NCI-H226 (cell line): ENCODE measurements at regions not wholly inside any gene's neighbourhood (a gene's known extent, or its start where the extent isn't known, plus 50 kb on each side); places are given as distances from the start of the nearest gene placed in this dataset.

Source experiments
- DNase-seq: peaks from one replicate; pipeline ENCODE4 v3.0.0-alpha.2; 2015

DNA sequence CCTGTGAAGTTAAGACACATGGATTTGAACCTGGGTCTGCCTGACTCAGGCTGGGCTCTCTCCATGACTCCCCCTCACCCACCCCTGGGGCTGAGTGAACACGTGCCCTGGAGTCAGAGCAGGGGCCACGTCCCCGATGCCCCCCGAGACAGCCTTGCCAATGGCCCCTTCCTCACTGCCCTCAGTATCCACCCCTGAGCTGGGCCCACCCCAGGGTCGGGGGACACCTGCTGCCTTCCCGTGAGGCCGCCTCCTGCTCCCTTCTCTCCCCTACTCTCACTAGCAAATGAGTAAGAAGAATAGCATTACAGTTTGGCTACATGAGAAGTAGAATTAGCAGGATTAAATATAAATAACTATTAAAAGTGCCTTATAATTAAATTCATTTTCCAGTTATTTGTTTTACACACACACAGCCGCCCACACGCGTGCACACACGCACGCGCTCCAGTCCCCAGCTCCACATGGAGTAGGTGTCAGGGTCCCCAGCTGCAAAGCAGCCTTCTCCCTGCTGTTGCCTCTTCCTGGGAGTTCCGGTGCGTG is 117.4 kb upstream of the LINGO1 start:
- DNase-seq, result no peak

DNA sequence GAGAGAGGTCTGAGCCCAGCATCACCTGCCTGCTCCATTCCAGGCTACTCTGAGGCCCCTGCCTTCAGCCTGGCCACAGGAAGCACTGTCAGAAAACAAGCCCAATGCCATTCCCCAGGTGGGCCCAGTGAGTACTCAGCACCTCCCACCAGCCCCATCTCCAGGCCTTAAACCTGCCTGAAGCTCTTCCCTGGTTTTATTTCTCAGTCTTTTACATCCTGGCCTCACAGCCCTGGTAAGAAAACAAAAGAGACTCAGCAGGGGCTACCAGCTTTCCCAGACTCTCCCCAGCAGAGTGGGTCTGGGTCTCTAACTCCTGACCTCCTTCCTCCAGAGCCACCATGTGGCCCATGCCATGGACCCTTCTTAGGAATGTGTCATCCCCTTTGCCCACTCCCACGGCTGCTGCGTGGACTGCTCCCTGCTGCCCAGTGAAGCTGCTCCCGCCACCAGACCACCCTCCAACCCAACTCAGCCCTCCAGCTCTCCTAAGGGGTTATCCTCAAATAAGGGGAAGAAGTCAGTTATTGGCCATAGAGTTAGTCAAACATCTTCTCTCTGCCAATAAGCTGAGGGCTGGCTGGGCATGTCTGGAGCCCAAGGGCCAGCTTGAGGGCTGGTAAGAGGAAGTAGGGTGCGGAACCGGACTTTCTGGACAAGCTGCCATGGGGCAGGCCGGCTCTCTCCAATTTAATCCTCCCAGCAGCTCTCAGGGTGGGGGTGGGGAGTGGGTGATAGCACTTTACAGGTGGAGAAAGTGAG is 116.7 kb upstream of the LINGO1 start:
- no peak for DNase-seq

- DNase-seq, result no peak
Measured at GRCh38 chr15:77748078-77749064, 115.7 kb upstream of the LINGO1 start.

DNA sequence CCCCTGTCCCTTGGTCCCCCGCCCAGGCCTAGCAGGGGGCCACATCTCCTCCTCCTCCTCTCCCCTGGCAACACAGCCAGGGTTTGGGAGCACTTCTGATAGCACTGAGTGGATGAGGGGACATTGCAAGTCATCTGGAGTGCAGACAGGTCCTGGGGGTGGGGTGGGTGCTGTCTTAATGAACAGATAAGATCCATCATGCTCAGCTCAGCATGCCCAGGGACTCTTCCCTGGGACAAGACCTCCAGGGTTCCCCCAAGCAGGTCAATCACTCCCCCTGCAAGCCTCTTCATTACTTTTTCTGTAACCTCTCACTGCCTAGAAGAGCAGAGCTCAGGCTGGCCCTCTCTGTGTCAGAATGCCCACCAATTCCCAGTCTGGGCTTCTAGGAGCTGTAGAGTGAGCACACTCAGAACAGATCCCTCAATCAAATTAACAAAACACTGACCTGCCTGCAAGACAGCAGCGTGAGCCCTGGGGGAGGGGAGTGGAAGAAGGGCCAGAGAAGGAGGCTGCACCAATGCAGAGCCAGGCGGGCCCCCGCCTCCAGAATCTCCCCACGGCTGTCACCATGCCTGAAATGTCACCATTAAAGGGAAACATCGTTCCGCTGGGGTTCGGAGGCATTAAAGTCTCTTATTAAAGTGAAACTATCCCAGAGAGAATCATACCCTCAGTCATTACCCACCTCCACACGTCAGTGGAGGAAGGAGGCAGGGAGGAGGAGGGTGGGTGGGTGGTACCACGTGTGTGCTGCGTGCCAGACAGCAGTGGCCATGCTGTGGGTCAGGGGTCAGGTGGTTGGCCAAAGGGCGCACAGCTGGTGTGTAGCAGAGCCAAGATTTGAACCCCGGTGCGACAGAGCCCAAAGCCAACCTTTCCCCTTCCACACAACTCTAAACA is 114.7 kb upstream of the LINGO1 start:
- DNase-seq, result no peak

DNA sequence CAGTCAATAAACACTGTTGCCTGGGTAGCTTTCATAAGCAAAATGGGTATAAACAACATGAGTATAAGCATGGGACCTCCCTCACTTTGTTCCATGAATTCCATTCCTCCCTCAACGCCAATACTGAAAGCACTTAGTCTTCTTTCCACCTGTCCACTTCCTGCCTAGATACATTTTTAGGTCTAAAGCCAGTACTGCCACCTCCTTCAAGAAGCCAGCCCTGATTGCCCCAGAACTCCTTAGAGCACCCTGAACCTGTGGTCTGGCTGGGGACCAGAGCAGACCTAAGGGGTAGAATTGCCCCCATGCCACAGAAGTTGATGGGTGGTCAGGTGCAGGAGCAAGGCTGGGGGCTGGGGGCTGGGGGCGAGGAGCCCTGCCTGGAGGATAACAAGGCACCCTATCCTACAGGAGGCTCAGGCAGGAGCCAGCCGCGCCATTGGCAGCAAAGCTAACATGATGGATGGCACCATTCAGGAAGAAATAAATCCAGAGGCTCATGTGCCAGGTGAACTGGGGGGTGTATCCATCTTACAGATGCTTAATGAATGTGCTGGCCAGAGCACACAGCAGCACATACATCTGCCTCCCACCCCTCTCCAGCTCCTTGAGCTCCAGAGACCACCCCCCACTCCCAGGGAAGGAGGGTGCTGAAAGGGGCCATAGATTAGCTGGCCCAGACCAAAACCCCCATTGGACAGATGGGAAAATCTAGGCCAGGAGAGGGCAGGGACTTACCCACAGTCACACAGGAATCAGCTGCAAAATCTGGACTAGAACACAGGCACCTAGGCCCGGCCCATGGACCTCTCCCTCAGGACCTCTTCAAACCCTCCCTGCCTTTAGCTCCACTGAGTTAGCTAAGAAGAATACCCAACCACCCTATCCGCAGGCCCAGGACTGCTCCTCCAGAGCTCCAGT is 113.8 kb upstream of the LINGO1 start:
- no peak for DNase-seq

- DNase-seq, result no peak
Measured at GRCh38 chr15:77744398-77744797, 111.7 kb upstream of the LINGO1 start.

- no peak for DNase-seq
Measured at GRCh38 chr15:77742570-77742969, 109.9 kb upstream of the LINGO1 start.

GRCh38 chr15:77742127-77742526 is 109.4 kb upstream of the LINGO1 start:
- DNase-seq, result no peak

DNA sequence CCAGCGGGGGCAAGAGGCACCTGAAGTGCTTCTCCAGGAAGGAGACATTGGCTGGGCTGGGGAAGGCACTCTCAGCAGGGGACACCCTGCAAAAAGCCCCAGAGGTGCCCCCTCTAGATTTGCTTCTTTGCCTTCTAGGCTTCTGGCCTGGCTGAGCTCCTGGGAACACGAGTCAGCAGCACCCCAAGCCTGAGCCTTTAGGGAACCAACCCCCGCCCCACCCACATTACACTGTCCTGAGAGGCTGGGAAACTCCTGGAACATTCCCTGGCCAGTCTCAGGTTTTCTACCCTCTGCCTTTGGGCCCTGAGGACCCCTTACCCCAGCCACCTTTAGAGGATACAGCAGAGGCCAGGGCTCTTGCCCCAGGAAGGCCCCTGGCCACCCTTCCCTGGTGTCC is 108.4 kb upstream of the LINGO1 start:
- no peak for DNase-seq

DNA sequence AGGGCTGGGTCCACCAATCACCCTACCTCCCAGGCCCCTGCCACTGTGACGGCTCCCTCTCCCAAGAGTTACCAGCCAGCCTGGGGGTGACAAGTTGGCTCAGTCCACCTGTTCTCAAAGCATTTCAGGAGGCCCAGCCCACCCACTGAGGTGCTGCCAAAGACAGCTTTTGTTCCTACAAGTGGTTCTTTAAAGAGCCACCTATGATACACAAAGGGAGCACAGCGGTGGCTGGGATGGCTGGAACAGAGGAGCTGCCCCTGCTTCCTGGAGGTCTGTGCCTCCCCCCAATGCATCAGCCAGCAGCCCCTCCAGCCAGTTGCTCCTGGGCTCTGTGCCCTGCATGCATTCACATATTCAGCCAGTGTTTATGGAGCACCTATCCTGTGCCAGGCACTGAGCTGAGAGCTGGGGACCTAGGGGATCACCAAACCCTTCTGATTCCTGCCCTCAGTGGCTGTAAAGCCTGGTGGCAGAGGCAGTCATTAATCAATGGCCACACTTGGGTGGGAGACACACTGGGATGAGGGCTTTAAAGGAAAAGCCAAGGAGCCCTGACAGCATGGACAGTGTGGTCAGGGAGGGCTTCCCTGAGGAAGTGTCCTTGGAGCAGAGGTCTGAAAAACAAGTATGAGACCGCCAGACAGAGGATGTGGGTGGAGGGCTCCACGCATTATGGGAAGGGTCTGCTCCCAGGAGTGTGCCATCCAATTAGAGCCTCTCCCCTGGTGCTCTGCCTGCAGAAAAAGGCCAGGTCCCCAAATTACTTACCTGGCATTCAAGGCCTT is 107.1 kb upstream of the LINGO1 start:
- no peak for DNase-seq

DNA sequence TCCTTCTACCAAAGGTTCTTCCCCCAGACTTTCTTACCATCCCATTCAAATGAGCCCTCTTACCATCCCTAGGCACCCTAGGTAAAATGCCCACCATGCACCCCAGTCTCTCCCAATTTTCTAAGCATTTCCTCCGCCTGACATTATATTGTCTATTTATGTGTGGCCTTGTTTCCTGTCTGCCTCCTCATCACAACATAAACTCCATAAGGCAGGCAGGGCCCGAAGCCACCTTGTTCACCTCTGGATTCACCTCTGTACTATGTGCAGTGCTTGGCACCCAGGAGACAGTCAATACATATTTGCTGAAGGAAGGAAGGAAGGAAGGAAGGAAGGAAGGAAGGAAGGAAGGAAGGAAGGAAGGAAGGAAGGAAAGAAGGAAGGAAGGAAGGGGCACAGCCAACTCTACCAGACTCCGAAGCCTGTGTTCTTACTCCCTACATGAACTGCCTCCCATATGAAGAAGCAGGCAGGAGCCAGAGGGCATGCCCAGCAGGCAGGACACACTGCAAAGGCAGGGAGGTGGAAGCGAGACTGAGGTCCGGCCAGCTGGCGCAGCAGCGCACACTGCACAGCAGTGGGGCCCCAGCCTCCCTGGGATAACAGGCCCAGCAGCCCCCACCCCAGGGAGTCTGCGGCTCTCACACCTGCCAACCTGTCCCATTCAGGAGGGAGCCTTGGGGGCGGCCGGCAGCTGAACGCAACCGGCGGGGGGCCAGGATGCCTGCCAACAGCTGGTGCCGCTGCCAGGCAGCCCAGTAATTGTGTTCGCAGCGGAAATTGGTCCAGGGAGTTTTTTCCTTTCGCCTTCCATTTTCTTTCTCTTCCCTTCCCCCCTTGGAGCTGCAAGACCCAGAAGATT is 106.0 kb upstream of the LINGO1 start:
- no peak for DNase-seq

DNA sequence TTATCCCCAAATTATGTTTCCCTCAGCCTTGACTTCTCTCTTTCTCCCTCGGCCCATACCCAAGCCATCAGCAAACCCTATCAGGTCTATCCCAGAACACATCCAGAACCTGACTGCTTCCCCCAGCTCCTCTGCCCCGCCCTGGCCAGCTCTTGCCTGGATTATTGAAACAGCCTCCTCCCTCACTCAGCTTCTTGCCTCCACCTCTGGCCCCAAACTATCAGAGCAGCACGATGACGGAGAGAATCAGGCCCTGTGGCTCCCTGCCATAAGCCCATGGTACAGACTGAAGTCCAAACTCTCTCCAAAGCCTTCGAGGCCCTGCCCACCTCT is 105.3 kb upstream of the LINGO1 start:
- DNase-seq, result no peak

GRCh38 chr15:77737238-77738037 is 104.7 kb upstream of the LINGO1 start:
- DNase-seq, result no peak

- no peak for DNase-seq
Measured at GRCh38 chr15:77734306-77734705, 101.6 kb upstream of the LINGO1 start.

- no peak for DNase-seq
Measured at GRCh38 chr15:77733579-77734300, 101.0 kb upstream of the LINGO1 start.

DNA sequence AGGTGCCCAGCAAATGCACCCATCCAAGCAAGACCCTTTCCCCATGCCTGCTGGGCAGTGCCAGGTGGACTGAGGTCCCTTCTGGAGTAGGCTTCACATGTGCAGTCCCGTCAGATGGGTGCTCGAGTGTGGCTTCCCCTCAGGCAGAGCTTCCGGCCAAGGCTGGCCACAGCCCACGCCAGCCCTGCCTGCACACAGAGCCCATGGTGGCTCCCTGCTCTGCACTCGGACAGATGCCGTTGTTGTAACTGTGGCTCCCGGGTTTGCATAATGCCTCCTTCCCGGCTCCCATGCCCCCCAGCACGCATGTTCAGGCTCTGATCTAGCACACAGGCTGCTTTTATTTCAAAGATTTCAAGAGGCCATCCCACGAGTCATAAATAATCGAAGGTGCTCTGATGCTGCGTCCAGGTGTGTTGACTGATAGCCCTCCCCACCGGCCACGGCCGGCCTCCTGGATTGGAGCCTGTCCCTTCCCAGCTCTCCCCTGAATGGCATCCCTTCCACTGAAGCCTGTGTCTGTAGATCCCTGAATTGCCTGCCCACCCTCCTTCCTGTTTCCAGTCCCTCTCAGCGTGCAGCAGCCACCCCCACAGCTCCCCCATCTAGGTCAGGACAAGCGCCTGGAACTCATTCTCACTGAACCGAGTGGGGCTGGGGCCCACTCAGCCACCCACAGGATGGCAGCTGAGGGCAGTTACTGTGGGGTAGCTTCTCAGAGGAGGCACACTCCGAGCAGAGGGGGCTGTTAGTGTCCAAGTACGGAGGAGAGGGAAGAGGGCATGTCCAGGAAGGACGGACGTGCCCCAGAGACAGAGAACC is 100.0 kb upstream of the LINGO1 start:
- DNase-seq, result no peak

GRCh38 chr15:77731945-77732344 is 99.2 kb upstream of the LINGO1 start:
- DNase-seq, result no peak
